H1 (cell line): ENCODE measurements at regions not wholly inside any gene's neighbourhood (a gene's known extent, or its start where the extent isn't known, plus 50 kb on each side); places are given as distances from the start of the nearest gene placed in this dataset.

Experiments
- CTCF ChIA-PET: fragments of 300-600 bp; sonication (Branson Sonifier 250); formaldehyde crosslinking; loops from one replicate; lab custom pipeline; 2021; ENCODE audit not compliant: partially characterized antibody; lab: Charles Lee
- POLR2A ChIA-PET: fragments of 300-600 bp; sonication (Branson Sonifier 250); formaldehyde crosslinking; loops from one replicate; lab custom pipeline; 2021; ENCODE audit warnings: inconsistent platforms; ENCODE audit not compliant: partially characterized antibody; lab: Charles Lee
- DNase-seq, 2 experiments: peaks; one replicate each; pipeline versions ENCODE4 v3.0.0 to v3.0.0-alpha.2; 2010 to 2022; ENCODE audit warnings: low spot score in 2 of 2, low read depth in 1 of 2, mixed read lengths in 1 of 2
- FAIRE-seq: peaks from 2 replicates; lab custom pipeline; 2011; peaks lifted over from hg19 to GRCh38; lab: Jason Lieb, UNC
- H2AFZ ChIP-seq: 2 replicates; pipeline ENCODE4 v1.8.1; 2012; ENCODE audit warnings: low read length, inconsistent platforms
- H2AK5ac ChIP-seq: 2 replicates; pipeline ENCODE4 v1.6.1; 2013; ENCODE audit warnings: low read depth, low read length
- H2BK120ac ChIP-seq: replicated peaks from 2 replicates; pipeline ENCODE3; 2013; ENCODE audit warnings: low read depth, low read length, inconsistent platforms
- H2BK12ac ChIP-seq: 2 replicates; pipeline ENCODE4 v1.6.1; 2013; ENCODE audit warnings: low read depth, low read length
- H2BK15ac ChIP-seq: 2 replicates; pipeline ENCODE4 v1.6.1; 2013; ENCODE audit warnings: low read length
- H2BK20ac ChIP-seq: 2 replicates; pipeline ENCODE4 v1.6.1; 2013; ENCODE audit warnings: low read length
- H2BK5ac ChIP-seq: 2 replicates; pipeline ENCODE4 v1.6.1; 2013; ENCODE audit warnings: low read depth, low read length
- H3K14ac ChIP-seq: 2 replicates; pipeline ENCODE4 v1.6.1; 2013; ENCODE audit warnings: inconsistent platforms; ENCODE audit not compliant: insufficient read length
- H3K18ac ChIP-seq: 2 replicates; pipeline ENCODE4 v1.6.1; 2013; ENCODE audit warnings: low read length; ENCODE audit errors: extremely low read depth
- H3K23ac ChIP-seq: 2 replicates; pipeline ENCODE4 v1.6.1; 2013; ENCODE audit warnings: inconsistent platforms; ENCODE audit not compliant: insufficient read length
- H3K23me2 ChIP-seq: 2 replicates; pipeline ENCODE4 v1.6.1; 2013; ENCODE audit warnings: low read depth, low read length
- H3K27ac ChIP-seq: 2 replicates; pipeline ENCODE4 v1.6.1; 2011; ENCODE audit warnings: low read depth, low read length, inconsistent platforms
- H3K27me3 ChIP-seq, 4 experiments: replicated peaks in 1 of 4; 1 replicate in 1 of 4; 2 replicates in 3 of 4; pipeline versions ENCODE4 v1.6.1 to v1.8.1; 2011 to 2013; ENCODE audit warnings: low read length in 3 of 4, mild to moderate bottlenecking in 3 of 4, inconsistent platforms in 2 of 4, mixed read lengths in 2 of 4, moderate library complexity in 1 of 4; ENCODE audit not compliant: control insufficient read depth in 3 of 4, insufficient read depth in 3 of 4; ENCODE audit errors: extremely low read depth in 1 of 4
- H3K36me3 ChIP-seq, 4 experiments: 2 replicates each; pipeline versions ENCODE4 v1.6.1 to v1.8.1; 2011 to 2013; ENCODE audit warnings: mild to moderate bottlenecking in 4 of 4, low read length in 3 of 4, moderate library complexity in 2 of 4, control low read depth in 1 of 4, inconsistent platforms in 1 of 4; ENCODE audit not compliant: insufficient read depth in 4 of 4, control insufficient read depth in 2 of 4
- H3K4ac ChIP-seq: replicated peaks from 2 replicates; pipeline ENCODE3; 2013; ENCODE audit warnings: low read length, low read depth, mixed read lengths, inconsistent platforms; ENCODE audit not compliant: insufficient read length
- H3K4me1 ChIP-seq, 4 experiments: replicated peaks in 1 of 4; 1 replicate in 1 of 4; 2 replicates in 3 of 4; pipeline versions ENCODE4 v1.6.1 to v1.8.1; 2011 to 2013; ENCODE audit warnings: low read length in 3 of 4, inconsistent platforms in 2 of 4, mixed read lengths in 1 of 4; ENCODE audit not compliant: insufficient read depth in 4 of 4, control insufficient read depth in 3 of 4
- H3K4me2 ChIP-seq, 2 experiments: 2 replicates each; pipeline versions ENCODE4 v1.6.1 to v1.8.1; 2011 to 2013; ENCODE audit warnings: low read depth in 2 of 2, low read length in 2 of 2, control low read depth in 1 of 2, inconsistent platforms in 1 of 2, mild to moderate bottlenecking in 1 of 2; ENCODE audit not compliant: insufficient read depth in 1 of 2
- H3K4me3 ChIP-seq, 4 experiments: fragments of 200-600, 300-600 bp in 1 of 4; sonication (generic), shearing (Covaris generic), sonication (Bioruptor Twin) in 1 of 4; 2 replicates each; pipeline versions ENCODE4 v1.5.1 to v1.8.1; 2011 to 2016; ENCODE audit warnings: low read length in 4 of 4, low read depth in 3 of 4, control low read depth in 2 of 4, inconsistent platforms in 2 of 4, mild to moderate bottlenecking in 2 of 4, mixed read lengths in 1 of 4, moderate library complexity in 1 of 4; ENCODE audit not compliant: insufficient read depth in 2 of 4; ENCODE audit errors: extremely low read depth in 1 of 4
- H3K56ac ChIP-seq: replicated peaks from 2 replicates; pipeline ENCODE3; 2013; ENCODE audit warnings: low read depth, mild to moderate bottlenecking, mixed read lengths, low read length, inconsistent platforms; ENCODE audit not compliant: insufficient read length
- H3K79me1 ChIP-seq: 2 replicates; pipeline ENCODE4 v1.6.1; 2013; ENCODE audit warnings: low read depth, low read length, control low read depth
- H3K79me2 ChIP-seq, 2 experiments: 2 replicates each; pipeline versions ENCODE4 v1.6.1 to v1.8.1; 2012 to 2013; ENCODE audit warnings: low read length in 2 of 2, mild to moderate bottlenecking in 2 of 2, inconsistent platforms in 1 of 2; ENCODE audit not compliant: insufficient read depth in 2 of 2, control insufficient read depth in 1 of 2
- H3K9ac ChIP-seq, 4 experiments: replicated peaks in 1 of 4; 1 replicate in 1 of 4; 2 replicates in 3 of 4; pipeline versions ENCODE4 v1.6.1 to v1.8.1; 2011 to 2013; ENCODE audit warnings: low read depth in 3 of 4, low read length in 3 of 4, control low read depth in 2 of 4, mild to moderate bottlenecking in 2 of 4, moderate library complexity in 2 of 4, inconsistent platforms in 1 of 4; ENCODE audit errors: extremely low read depth in 1 of 4
- H3K9me3 ChIP-seq, 2 experiments: 2 replicates each; pipeline versions ENCODE4 v1.6.1 to v1.8.1; 2012 to 2013; ENCODE audit warnings: mild to moderate bottlenecking in 2 of 2, moderate library complexity in 2 of 2, control low read depth in 1 of 2, inconsistent platforms in 1 of 2, low read depth in 1 of 2, low read length in 1 of 2, mixed read lengths in 1 of 2; ENCODE audit not compliant: insufficient read depth in 2 of 2
- H4K20me1 ChIP-seq, 2 experiments: replicated peaks in 1 of 2; 2 replicates each; pipeline versions ENCODE3 to v1.8.1; 2011 to 2013; ENCODE audit warnings: inconsistent platforms in 2 of 2, low read length in 2 of 2, mild to moderate bottlenecking in 1 of 2; ENCODE audit not compliant: insufficient read depth in 2 of 2, control insufficient read depth in 1 of 2
- H4K5ac ChIP-seq: 2 replicates; pipeline ENCODE4 v1.6.1; 2013; ENCODE audit warnings: low read length, low read depth, mixed read lengths, inconsistent platforms; ENCODE audit not compliant: insufficient read length
- H4K8ac ChIP-seq: 2 replicates; pipeline ENCODE4 v1.8.0; 2013; ENCODE audit warnings: mild to moderate bottlenecking, moderate library complexity, low read length, inconsistent platforms; ENCODE audit not compliant: insufficient read depth; ENCODE audit errors: extremely low read depth
- H4K91ac ChIP-seq: replicated peaks from 2 replicates; pipeline ENCODE3; 2013; ENCODE audit warnings: low read length, mixed read lengths, inconsistent platforms; ENCODE audit not compliant: insufficient read length
- ASH2L ChIP-seq: fragments of 200-600, 300-600 bp; sonication (generic); IDR thresholded peaks from one replicate; pipeline ENCODE4 v1.7.1; 2017; ENCODE audit warnings: low read length
- CEBPB ChIP-seq: IDR thresholded peaks from 2 replicates; pipeline ENCODE4 v1.6.1; 2012; ENCODE audit warnings: low read depth, low read length
- CREB1 ChIP-seq: IDR thresholded peaks from 2 replicates; pipeline ENCODE4 v1.6.1; 2012; ENCODE audit warnings: inconsistent platforms
- FOSL1 ChIP-seq: IDR thresholded peaks from 2 replicates; pipeline ENCODE4 v1.6.1; 2011; ENCODE audit warnings: mild to moderate bottlenecking, low read depth, low read length, moderate library complexity; ENCODE audit not compliant: insufficient read depth
- KDM4A ChIP-seq: IDR thresholded peaks from one replicate; pipeline ENCODE4 v1.7.1; 2012; ENCODE audit warnings: low read depth, mild to moderate bottlenecking, moderate library complexity, low read length, inconsistent platforms; ENCODE audit not compliant: severe bottlenecking
- MAX ChIP-seq: IDR thresholded peaks from 2 replicates; pipeline ENCODE4 v1.6.1; 2012; ENCODE audit warnings: inconsistent platforms
- WGBS, 2 experiments: shearing (Covaris generic) in 1 of 2; methylation state at CpG; one replicate each; pipeline versions ENCODE4 v1.1.6 to v1.1.7; 2013 to 2015; ENCODE audit warnings: low lambda C conversion rate in 2 of 2, mixed read lengths in 2 of 2, inconsistent platforms in 1 of 2, low coverage in 1 of 2, missing lambda C conversion rate in 1 of 2; ENCODE audit not compliant: insufficient replicate concordance in 2 of 2, insufficient coverage in 1 of 2, insufficient read length in 1 of 2; ENCODE audit errors: extremely low coverage in 1 of 2, missing lambda C conversion rate in 1 of 2; 5-methylcytosine and 5-hydroxymethylcytosine counted together

- 95% methylated on average over 2 of the region's 2 CpGs; no CpG with 5 or more reads in 1 of the 2 experiments for WGBS, 2 experiments
- no peak for DNase-seq
- TF ChIP-seq FOSL1 (no peak), CREB1 (no peak), MAX (no peak), ASH2L (no peak), KDM4A (no peak), CEBPB (no peak)
- TF ChIP-seq, all 59 proteins: peak for 0
- FAIRE-seq, result no peak
- Histone ChIP-seq H3K56ac (no peak overlapping the region), H2AFZ (no peak overlapping the region), H3K4me3 (no peak overlapping the region), H4K5ac (no peak overlapping the region), H4K20me1 (no peaks in the 10 kb centered on the region), H3K27ac (no peak overlapping the region), H3K23me2 (no peaks in the 10 kb centered on the region), H4K91ac (no peak overlapping the region), H2BK20ac (no peak overlapping the region), H3K9me3 (no peaks in the 10 kb centered on the region), H3K4ac (no peak overlapping the region), H2BK12ac (no peak overlapping the region), H3K4me1 (no peaks in the 10 kb centered on the region), H3K18ac (no peak overlapping the region), H3K4me2 (no peak overlapping the region), H2BK15ac (no peak overlapping the region), H3K27me3 (no peaks in the 10 kb centered on the region), H2BK5ac (no peak overlapping the region), H4K8ac (no peak overlapping the region), H3K36me3 (no peaks in the 10 kb centered on the region), H3K79me1 (no peaks in the 10 kb centered on the region), H3K9ac (no peak overlapping the region), H3K79me2 (no peaks in the 10 kb centered on the region), H2BK120ac (no peak overlapping the region), H2AK5ac (no peak overlapping the region), H3K23ac (no peak overlapping the region), H3K14ac (no peak overlapping the region)
- ChIA-PET POLR2A (no interaction called here), CTCF (no interaction called here)
Observed at GRCh38 chr5:145280806-145281205, 554.3 kb downstream of the PRELID2 start.
